ENCODE measurements at regions not wholly inside any gene's neighbourhood (a gene's known extent, or its start where the extent isn't known, plus 50 kb on each side); places are given as distances from the start of the nearest gene placed in this dataset.

GRCh38 chr9:14412775-14413174, 98.8 kb upstream of the NFIB start:
- intact Hi-C loops (cut with micrococcal nuclease), result no loop called here
- ChIA-PET CTCF (interaction anchor here (0.6 to 2.1 kb wide), 6 partner anchors 9 to 984 kb away, joined by 3 to 8 read pairs (median 4); no protein-coding TSS in a partner anchor), POLR2A (no interaction called here)
- no peaks in the 10 kb centered on the region for H3K27me3 Mint-ChIP-seq (ENCODE audit: insufficient read depth, unreplicated experiment)
- H3K4me3 Mint-ChIP-seq (ENCODE audit: unreplicated experiment), result no peak overlapping the region
- H3K9me3 Mint-ChIP-seq (ENCODE audit: unreplicated experiment), result no peaks in the 10 kb centered on the region
- H3K27ac Mint-ChIP-seq (ENCODE audit: low read depth, unreplicated experiment), result no peak overlapping the region
- H3K36me3 Mint-ChIP-seq (ENCODE audit: insufficient read depth, unreplicated experiment), result no peaks in the 10 kb centered on the region
- H3K4me1 Mint-ChIP-seq (ENCODE audit: insufficient read depth, unreplicated experiment), result no peaks in the 10 kb centered on the region
- no TSS peak for BruUV-seq (replicated peaks)
- no peak for DNase-seq (ENCODE audit: unreplicated experiment)
- no peak for TF ChIP-seq CTCF (IDR thresholded peaks at IDR 0.05; ENCODE audit: unreplicated experiment)

- Mint-ChIP-seq H3K4me3 (ENCODE audit: unreplicated experiment) (no peak overlapping the region), H3K27ac (ENCODE audit: low read depth, unreplicated experiment) (no peak overlapping the region), H3K4me1 (ENCODE audit: insufficient read depth, unreplicated experiment) (no peaks in the 10 kb centered on the region), H3K9me3 (ENCODE audit: unreplicated experiment) (no peaks in the 10 kb centered on the region), H3K27me3 (ENCODE audit: insufficient read depth, unreplicated experiment) (no peaks in the 10 kb centered on the region), H3K36me3 (ENCODE audit: insufficient read depth, unreplicated experiment) (no peaks in the 10 kb centered on the region)
- no peak for DNase-seq (ENCODE audit: unreplicated experiment)
- no TSS peak for BruUV-seq (replicated peaks)
- CTCF ChIA-PET, result interaction anchor here (0.7 to 2.1 kb wide), 2 partner anchors 23 to 31 kb away, joined by 3 to 11 read pairs; no protein-coding TSS in a partner anchor
- no peak for TF ChIP-seq CTCF (IDR thresholded peaks at IDR 0.05; ENCODE audit: unreplicated experiment)
- POLR2A ChIA-PET, result no interaction called here
- intact Hi-C loops (cut with micrococcal nuclease), result no loop called here
Observed at GRCh38 chr9:14406463-14406862, 92.5 kb upstream of the NFIB start.

GRCh38 chr9:14405176-14405706, 91.3 kb upstream of the NFIB start:
- Mint-ChIP-seq H3K27me3 (ENCODE audit: insufficient read depth, unreplicated experiment) (no peaks in the 10 kb centered on the region), H3K9me3 (ENCODE audit: unreplicated experiment) (no peaks in the 10 kb centered on the region), H3K36me3 (ENCODE audit: insufficient read depth, unreplicated experiment) (no peaks in the 10 kb centered on the region), H3K4me1 (ENCODE audit: insufficient read depth, unreplicated experiment) (peaks cover 4% of the 10 kb centered on the region), H3K27ac (ENCODE audit: low read depth, unreplicated experiment) (no peak overlapping the region), H3K4me3 (ENCODE audit: unreplicated experiment) (no peak overlapping the region)
- DNase-seq (ENCODE audit: unreplicated experiment), result no peak
- intact Hi-C loops (cut with micrococcal nuclease), result no loop called here
- CTCF ChIA-PET, result interaction anchor here (0.6 to 1.2 kb wide), 4 partner anchors 23 to 1373 kb away, joined by 3 to 4 read pairs (median 3); no protein-coding TSS in a partner anchor
- no TSS peak for BruUV-seq (replicated peaks)
- no peak for TF ChIP-seq CTCF (IDR thresholded peaks at IDR 0.05; ENCODE audit: unreplicated experiment)
- POLR2A ChIA-PET, result interaction anchor here (1.1 to 1.3 kb wide), 2 partner anchors 21 to 33 kb away, joined by 3 to 4 read pairs; no protein-coding TSS in a partner anchor

- ChIA-PET CTCF (interaction anchor here (1.3 to 2.5 kb wide), 2 partner anchors 11 to 26 kb away, joined by 4 to 6 read pairs; no protein-coding TSS in a partner anchor), POLR2A (no interaction called here)
- no peak overlapping the region for H3K4me3 Mint-ChIP-seq (ENCODE audit: unreplicated experiment)
- no peak for TF ChIP-seq CTCF (IDR thresholded peaks at IDR 0.05; ENCODE audit: unreplicated experiment)
- no peak overlapping the region for H3K27ac Mint-ChIP-seq (ENCODE audit: low read depth, unreplicated experiment)
- no peak for DNase-seq (ENCODE audit: unreplicated experiment)
- no peaks in the 10 kb centered on the region for H3K9me3 Mint-ChIP-seq (ENCODE audit: unreplicated experiment)
- H3K36me3 Mint-ChIP-seq (ENCODE audit: insufficient read depth, unreplicated experiment), result no peaks in the 10 kb centered on the region
- peaks cover 11% of the 10 kb centered on the region for H3K4me1 Mint-ChIP-seq (ENCODE audit: insufficient read depth, unreplicated experiment)
- intact Hi-C loops (cut with micrococcal nuclease), result no loop called here
- BruUV-seq (replicated peaks), result no TSS peak
- H3K27me3 Mint-ChIP-seq (ENCODE audit: insufficient read depth, unreplicated experiment), result no peaks in the 10 kb centered on the region
Observed at GRCh38 chr9:14403081-14403480, 89.1 kb upstream of the NFIB start.

All from MCF 10A (cell line).